ENCODE measurements at regions not wholly inside any gene's neighbourhood (a gene's known extent, or its start where the extent isn't known, plus 50 kb on each side); places are given as distances from the start of the nearest gene placed in this dataset.

DNA sequence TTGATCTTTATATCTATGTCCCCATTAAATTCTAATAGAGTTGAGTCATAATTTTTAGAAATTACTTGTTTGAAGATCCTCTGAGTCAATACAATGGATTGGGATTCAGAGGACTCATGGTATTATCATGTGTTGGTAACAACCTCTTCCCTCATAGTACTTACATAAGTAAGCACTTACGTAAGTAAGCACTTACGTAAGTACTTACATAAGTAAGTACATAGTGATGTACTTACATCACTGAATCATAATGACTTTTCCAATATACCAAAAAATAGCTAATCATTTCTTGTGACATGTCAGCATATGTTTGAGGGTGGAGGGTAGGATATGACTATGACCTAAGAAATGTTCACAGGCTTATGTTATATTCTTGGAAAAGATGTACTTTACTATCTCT, 740.5 kb downstream of the SORCS1 start:
- Histone ChIP-seq H3K27ac (ENCODE audit: insufficient read depth, low read length) (no peak overlapping the region), H3K14ac (replicated peaks; ENCODE audit: low read depth, low read length) (no peak overlapping the region), H3K23ac (ENCODE audit: low read depth, low read length) (no peak overlapping the region), H3K9me3 (ENCODE audit: control insufficient read depth, insufficient read depth, low read length) (no peaks in the 10 kb centered on the region), H3K4me1 (ENCODE audit: control insufficient read depth, insufficient read depth, low read length) (no peaks in the 10 kb centered on the region), H2BK5ac (ENCODE audit: low read depth, low read length, poor library complexity, severe bottlenecking) (peak overlapping the region; percentile 65), H3K9ac (ENCODE audit: low read depth, low read length) (no peak overlapping the region), H4K5ac (ENCODE audit: low read depth, low read length) (no peak overlapping the region), H3K4me3 (ENCODE audit: insufficient read depth, low read depth, low read length) (no peak overlapping the region), H2AFZ (replicated peaks; ENCODE audit: low read length, poor library complexity) (no peak overlapping the region), H3K4ac (ENCODE audit: low read depth, low read length) (no peak overlapping the region), H2AK9ac (replicated peaks; ENCODE audit: low read depth, low read length, poor library complexity) (no peak overlapping the region), H3K9me1 (ENCODE audit: insufficient read depth, low read length) (no peaks in the 10 kb centered on the region), H2BK20ac (ENCODE audit: low read depth, low read length) (no peak overlapping the region), H4K91ac (ENCODE audit: insufficient read depth, low read depth, low read length) (no peak overlapping the region), H3K36me3 (ENCODE audit: control insufficient read depth, insufficient read depth, low read length) (no peaks in the 10 kb centered on the region), H3K27me3 (ENCODE audit: control insufficient read depth, insufficient read depth, low read length) (no peaks in the 10 kb centered on the region), H2AK5ac (ENCODE audit: low read depth, low read length) (no peak overlapping the region), H4K20me1 (ENCODE audit: insufficient read depth, low read length) (no peaks in the 10 kb centered on the region), H3K79me1 (ENCODE audit: low read depth in 1 of 2, low read length in 2 of 2) (no peaks in the 10 kb centered on the region), H3K4me2 (ENCODE audit: low read depth, low read length) (no peak overlapping the region), H4K8ac (ENCODE audit: low read depth in 2 of 2, low read length in 2 of 2) (no peak overlapping the region), H3K56ac (ENCODE audit: extremely low read depth, insufficient read depth, low read length) (no peak overlapping the region), H2BK15ac (ENCODE audit: low read depth, low read length) (no peak overlapping the region), H3K18ac (ENCODE audit: low read depth, low read length) (no peak overlapping the region), H2BK120ac (ENCODE audit: low read depth, low read length) (no peak overlapping the region)
- ATAC-seq (ENCODE audit: low read depth) = no peak; the same call in 1 of the 2 replicates
- dilution Hi-C loops (cut with HindIII; ENCODE audit: low sequenced_read_pairs, unreplicated experiment) = no loop called here
- CTCF ChIA-PET = no interaction called here
- in situ Hi-C loops (cut with MboI; ENCODE audit: low sequenced_read_pairs) = loop anchor here (10.0 kb wide), 1 partner anchor 151 kb away; no protein-coding TSS in a partner anchor
- peak; percentile 96 for DNase-seq
- POLR2A ChIA-PET (ENCODE audit: unreplicated experiment) = no interaction called here
- BruUV-seq (replicated peaks) = no TSS peak
- TF ChIP-seq BHLHE40 (IDR thresholded peaks at IDR 0.05; ENCODE audit: low read depth, low read length) (no peak), RFX5 (IDR thresholded peaks at IDR 0.05; ENCODE audit: low read depth, low read length) (peak; percentile 39; the same call in 1 of the 2 replicates), MAFK (IDR thresholded peaks at IDR 0.05; ENCODE audit: low read depth, low read length) (0 out of 2 replicates have a peak, but pooled peaks have one; percentile 10), CHD1 (IDR thresholded peaks at IDR 0.05; ENCODE audit: low read depth, low read length) (no peak), FOS (IDR thresholded peaks at IDR 0.05; ENCODE audit: low read depth, low read length) (peak; percentile 19; the same call in 1 of the 2 replicates), CEBPB (IDR thresholded peaks at IDR 0.05; ENCODE audit: low read depth, low read length) (peak; percentile 46; the same call in 1 of the 2 replicates), RAD21 (IDR thresholded peaks at IDR 0.05; ENCODE audit: low read length) (peak; percentile 14; the same call in 1 of the 2 replicates)
- TF ChIP-seq, protein P1, sequence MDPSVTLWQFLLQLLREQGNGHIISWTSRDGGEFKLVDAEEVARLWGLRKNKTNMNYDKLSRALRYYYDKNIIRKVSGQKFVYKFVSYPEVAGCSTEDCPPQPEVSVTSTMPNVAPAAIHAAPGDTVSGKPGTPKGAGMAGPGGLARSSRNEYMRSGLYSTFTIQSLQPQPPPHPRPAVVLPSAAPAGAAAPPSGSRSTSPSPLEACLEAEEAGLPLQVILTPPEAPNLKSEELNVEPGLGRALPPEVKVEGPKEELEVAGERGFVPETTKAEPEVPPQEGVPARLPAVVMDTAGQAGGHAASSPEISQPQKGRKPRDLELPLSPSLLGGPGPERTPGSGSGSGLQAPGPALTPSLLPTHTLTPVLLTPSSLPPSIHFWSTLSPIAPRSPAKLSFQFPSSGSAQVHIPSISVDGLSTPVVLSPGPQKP (IDR thresholded peaks at IDR 0.05; ENCODE audit: borderline replicate concordance, low read depth, low read length) = no peak
- WGBS, 2 experiments (ENCODE audit: extremely low coverage in 2 of 2, insufficient read length in 1 of 2) = no CpG with 5 or more reads among the region's 2 CpGs
- intact Hi-C loops (cut with micrococcal nuclease) = no loop called here
